HG03432 (cell line): ENCODE measurements at regions not wholly inside any gene's neighbourhood (a gene's known extent, or its start where the extent isn't known, plus 50 kb on each side); places are given as distances from the start of the nearest gene placed in this dataset.
"Not testable (repeated sequence)": the region's sequence is repeated elsewhere in the genome, so short reads cannot be mapped to it uniquely, and the experiment has no call there.

Experiments used
- ATAC-seq: cut with Tn5 transposase; IDR thresholded peaks from one replicate; pipeline ENCODE4 v1.9.1; 2021; ENCODE audit warnings: mild to moderate bottlenecking, moderate library complexity; ENCODE audit not compliant: unreplicated experiment

DNA sequence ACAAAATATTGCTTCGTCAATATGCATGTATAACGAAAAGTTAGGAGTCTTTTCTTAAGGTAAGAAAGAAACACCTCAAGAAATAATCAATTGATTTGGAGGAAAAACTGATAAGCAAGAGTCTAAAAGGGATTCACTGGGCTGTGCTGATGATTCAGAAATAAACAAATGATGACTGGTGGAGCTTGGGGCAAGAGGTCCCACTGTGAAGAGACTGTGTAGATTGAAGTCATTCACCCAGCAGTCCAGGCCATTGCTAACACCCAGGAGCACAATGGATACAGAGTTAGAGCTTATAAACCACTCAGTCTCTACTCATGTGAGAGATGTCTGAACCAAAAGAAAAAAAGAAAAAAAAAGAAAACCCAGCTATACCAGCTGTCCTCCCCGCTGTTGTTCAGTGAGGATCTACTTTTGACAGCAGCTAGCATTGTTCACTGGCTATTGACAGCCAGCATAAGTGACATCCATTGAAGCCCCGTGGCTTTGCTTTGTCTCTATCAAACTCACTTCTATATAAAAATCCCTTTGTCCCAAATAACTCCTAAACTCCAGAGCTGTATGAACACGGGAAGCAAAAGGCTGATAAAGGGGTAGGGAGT, 255.5 kb downstream of the KCTD12 start:
- ATAC-seq, result no peak

DNA sequence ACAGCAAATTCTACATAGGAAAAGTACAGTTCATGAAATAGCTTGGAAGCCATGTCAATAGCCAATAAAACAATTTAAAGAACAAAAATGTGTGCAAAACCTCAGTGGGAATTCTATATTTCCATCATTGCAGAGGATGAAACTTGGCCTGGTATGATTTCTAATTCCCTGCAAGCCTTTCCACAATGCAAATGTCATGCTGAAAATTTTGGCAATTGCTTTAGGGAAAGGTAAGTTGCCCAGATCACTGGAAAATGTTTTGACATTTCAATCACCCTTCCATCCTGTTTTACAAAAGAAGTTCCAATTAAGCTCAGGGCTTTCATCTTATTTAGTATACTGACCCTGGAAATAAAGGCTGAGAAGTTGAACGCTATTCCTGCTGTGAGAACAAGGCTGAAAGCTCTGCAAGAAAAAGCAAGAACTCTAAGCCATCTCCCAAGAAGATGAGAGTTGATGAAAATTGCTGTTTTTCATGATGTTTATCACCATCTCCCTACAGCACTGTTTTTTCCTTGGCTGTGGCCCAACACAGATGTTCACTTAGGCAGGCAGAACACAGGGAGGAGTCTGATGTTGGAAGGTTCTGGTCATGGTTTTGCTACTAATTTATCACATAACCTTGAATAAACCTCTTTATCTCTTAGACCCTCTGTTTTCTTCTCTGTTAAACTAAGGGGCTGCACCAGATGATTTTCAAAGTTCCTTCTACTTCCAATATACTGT, 263.7 kb downstream of the KCTD12 start:
- no peak for ATAC-seq

- ATAC-seq, result no peak
These were observed 264.5 kb downstream of the KCTD12 start for GRCh38 chr13:76621705-76622104.

DNA sequence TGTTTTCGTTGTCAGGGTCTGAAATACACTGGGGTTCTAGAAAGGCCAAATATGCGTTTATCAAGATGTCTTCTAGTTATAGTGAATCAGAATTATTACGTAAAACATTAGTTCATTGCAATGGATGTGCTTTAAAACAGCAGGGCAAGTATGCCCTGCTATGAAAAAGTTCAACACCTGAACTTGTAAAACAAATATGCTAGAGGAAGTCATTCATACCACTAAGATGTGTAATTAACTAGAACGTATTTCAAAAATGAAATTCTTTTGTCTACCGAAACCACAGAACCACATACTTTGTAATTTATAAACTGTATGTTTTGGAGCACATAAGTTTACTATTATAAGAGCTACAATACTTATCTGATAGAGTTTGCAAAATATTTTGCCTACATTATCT, 266.2 kb downstream of the KCTD12 start:
- no peak for ATAC-seq

GRCh38 chr13:76619631-76620030, 266.6 kb downstream of the KCTD12 start:
- ATAC-seq, result no peak

GRCh38 chr13:76610819-76611415, 275.3 kb downstream of the KCTD12 start:
- no peak for ATAC-seq

- ATAC-seq, result no peak
These were observed 276.6 kb downstream of the KCTD12 start for GRCh38 chr13:76609643-76610042.

DNA sequence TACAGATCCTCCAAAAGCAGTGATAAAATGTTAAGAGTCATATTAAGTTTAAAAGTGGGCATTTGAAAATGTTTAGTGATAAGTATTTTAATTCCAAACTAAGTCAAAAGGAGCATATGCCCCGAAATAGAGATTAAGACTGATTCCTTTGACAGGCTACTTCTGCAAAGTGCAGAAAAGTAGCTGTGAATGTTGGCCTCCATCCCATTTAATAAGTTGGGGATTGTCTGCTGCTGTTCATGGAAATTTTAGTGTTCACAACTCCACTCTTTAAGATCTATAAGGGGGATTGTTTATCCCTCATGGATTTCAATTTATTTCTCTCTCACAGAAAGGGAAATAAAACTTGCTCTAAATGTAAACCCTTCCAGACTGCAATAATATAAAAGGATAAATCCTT, 278.3 kb downstream of the KCTD12 start:
- ATAC-seq, result no peak

DNA sequence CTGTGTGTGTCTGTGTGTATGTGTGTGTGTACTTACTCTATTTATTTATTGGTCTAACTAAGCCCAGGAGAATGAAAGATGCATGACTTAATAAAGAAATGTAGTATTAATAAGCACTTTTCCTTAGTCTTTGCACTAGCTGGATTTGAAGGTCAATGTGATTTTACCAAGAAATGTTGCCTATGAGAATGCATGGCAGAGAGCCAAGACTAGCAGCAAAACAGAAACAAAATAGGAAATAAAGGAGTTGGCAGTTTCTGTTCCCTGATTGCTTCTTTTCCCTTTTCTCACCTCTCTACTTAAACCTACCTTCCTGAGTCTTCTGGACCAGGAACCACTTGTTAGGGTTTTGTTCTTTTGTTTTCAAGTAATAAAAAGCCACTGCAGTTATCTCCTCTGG, 286.1 kb downstream of the KCTD12 start:
- no peak for ATAC-seq

- ATAC-seq, result no peak
These were observed 288.3 kb downstream of the KCTD12 start for GRCh38 chr13:76597868-76598267.

DNA sequence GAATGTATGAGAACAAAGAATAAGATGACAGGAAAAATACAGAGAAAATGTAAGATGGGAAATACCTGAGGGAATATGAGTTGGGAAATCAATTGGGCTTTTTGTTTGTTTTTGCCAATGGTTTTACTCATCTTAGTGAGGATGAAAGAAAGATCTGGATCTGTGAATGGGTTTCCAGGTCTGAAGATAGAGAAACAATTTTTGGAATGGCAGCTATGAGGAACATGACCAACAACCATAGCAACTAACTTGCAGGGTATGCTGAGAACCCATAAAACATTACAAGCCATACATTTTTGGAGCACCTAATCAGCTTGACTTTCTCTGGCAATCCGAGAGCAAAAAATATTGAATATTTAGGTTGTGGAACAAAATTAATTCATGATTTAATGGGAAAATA, 290.0 kb downstream of the KCTD12 start:
- ATAC-seq, result no peak

- no peak for ATAC-seq
These were observed 291.8 kb downstream of the KCTD12 start for GRCh38 chr13:76594435-76594834.

DNA sequence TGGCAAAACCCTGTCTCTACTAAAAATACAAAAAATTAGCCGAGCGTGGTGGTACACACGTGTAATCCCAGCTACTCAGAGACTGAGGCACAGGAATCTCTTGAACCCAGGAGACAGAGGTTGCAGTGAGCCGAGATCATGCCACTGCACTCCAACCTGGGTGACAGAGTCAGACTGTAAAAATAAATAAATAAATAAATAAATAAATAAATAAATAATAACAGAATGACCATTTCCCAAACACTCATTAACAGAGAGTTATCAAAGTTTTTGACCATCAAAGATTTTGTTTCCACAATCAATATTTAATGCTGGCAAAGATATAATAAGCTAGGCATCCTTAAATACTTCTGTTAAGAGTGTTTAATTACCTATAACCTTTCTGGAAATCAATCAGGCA, 299.4 kb downstream of the KCTD12 start:
- no peak for ATAC-seq

- no peak for ATAC-seq
These were observed 306.5 kb downstream of the KCTD12 start for GRCh38 chr13:76579701-76580100.

DNA sequence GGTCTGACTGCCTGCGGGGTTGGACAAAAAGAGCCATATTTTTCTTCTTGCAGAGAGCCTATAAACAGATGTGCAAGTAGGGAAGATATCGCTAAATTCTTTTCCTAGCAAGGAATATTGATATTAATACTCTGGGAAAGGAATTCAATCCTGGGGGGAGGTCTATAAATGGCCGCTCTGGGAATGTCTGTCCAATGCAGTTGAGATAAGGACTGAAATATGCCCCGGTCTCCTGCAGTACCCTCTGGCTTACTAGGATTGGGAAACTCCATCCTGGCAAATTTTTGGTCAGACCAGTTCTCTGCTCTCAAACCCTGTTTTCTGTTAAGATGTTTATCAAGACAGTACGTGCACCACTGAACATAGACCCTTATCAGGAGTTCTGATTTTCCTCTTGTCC, 310.6 kb downstream of the KCTD12 start:
- ATAC-seq, result not testable (repeated sequence)

- ATAC-seq, result no peak
These were observed 315.7 kb downstream of the KCTD12 start for GRCh38 chr13:76570510-76570971.

DNA sequence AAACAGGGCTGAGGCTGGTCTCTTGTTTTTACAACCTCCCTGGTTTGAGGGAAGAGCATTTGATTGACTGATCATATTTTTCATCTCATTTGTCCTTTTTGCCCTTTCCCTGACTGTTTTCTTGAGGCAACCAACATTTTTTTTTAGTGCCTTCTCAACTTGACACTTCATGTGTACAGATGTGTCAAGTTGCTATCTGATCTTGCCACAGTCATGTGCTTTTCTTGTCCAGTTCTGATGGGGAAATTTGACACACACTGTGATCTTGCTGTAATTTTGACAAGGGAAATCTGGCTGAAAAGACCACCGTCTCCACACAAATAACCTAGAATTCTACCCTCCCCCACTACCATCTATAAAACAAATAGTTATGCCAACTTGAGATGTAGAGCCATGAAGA, 329.6 kb downstream of the KCTD12 start:
- no peak for ATAC-seq

- no peak for ATAC-seq
These were observed 333.4 kb downstream of the KCTD12 start for GRCh38 chr13:76552807-76553206.

GRCh38 chr13:76552041-76552772, 334.0 kb downstream of the KCTD12 start:
- no peak for ATAC-seq

- no peak for ATAC-seq
These were observed 344.0 kb downstream of the KCTD12 start for GRCh38 chr13:76542176-76542575.

GRCh38 chr13:76538004-76538403, 348.2 kb downstream of the KCTD12 start:
- ATAC-seq, result no peak

DNA sequence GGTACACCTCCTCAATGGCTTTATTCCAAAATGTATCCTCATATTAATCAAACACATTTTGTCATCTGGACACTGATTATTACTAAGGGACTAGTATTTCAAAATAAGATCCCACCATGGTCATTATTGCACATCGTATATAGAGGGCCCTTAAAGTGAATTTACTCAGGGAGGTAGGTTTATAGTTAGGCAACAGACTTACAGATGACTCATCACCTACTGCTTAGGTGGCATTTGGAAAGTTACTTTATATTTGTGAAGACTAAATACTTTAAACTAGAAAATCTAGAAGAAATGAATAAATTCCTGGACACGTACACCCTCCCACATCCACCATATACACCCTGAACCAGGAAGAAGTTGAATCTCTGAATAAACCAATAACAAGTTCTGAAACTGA, 353.0 kb downstream of the KCTD12 start:
- ATAC-seq, result no peak
